ENCODE measurements at regions not wholly inside any gene's neighbourhood (a gene's known extent, or its start where the extent isn't known, plus 50 kb on each side); places are given as distances from the start of the nearest gene placed in this dataset.

- POLR2A ChIA-PET (ENCODE audit: partially characterized antibody), result no interaction called here
- Histone ChIP-seq H3K9ac (replicated peaks in 1 of 4; ENCODE audit: extremely low read depth in 1 of 4, low read depth in 3 of 4, low read length in 3 of 4) (no peak overlapping the region), H3K14ac (ENCODE audit: insufficient read length) (no peak overlapping the region), H3K27ac (ENCODE audit: low read depth, low read length) (no peak overlapping the region), H2BK5ac (ENCODE audit: low read depth, low read length) (no peak overlapping the region), H3K23me2 (ENCODE audit: low read depth, low read length) (no peaks in the 10 kb centered on the region), H4K91ac (replicated peaks; ENCODE audit: insufficient read length, low read length) (no peak overlapping the region), H3K79me1 (ENCODE audit: low read depth, low read length) (no peaks in the 10 kb centered on the region), H3K4me3 (ENCODE audit: extremely low read depth in 1 of 4, insufficient read depth in 2 of 4, low read depth in 3 of 4, low read length in 4 of 4) (no peak overlapping the region), H2BK120ac (replicated peaks; ENCODE audit: low read depth, low read length) (no peak overlapping the region), H3K4me2 (ENCODE audit: insufficient read depth in 1 of 2, low read depth in 2 of 2, low read length in 2 of 2) (no peak overlapping the region), H2BK12ac (ENCODE audit: low read depth, low read length) (no peak overlapping the region), H3K36me3 (ENCODE audit: control insufficient read depth in 2 of 4, insufficient read depth in 4 of 4, low read length in 3 of 4) (no peaks in the 10 kb centered on the region), H2BK20ac (ENCODE audit: low read length) (no peak overlapping the region), H2BK15ac (ENCODE audit: low read length) (no peak overlapping the region), H3K23ac (ENCODE audit: insufficient read length) (no peak overlapping the region), H3K27me3 (replicated peaks in 1 of 4; ENCODE audit: control insufficient read depth in 3 of 4, extremely low read depth in 1 of 4, insufficient read depth in 3 of 4, low read length in 3 of 4) (no peaks in the 10 kb centered on the region), H3K4ac (replicated peaks; ENCODE audit: insufficient read length, low read depth, low read length) (no peak overlapping the region), H3K79me2 (ENCODE audit: control insufficient read depth in 1 of 2, insufficient read depth in 2 of 2, low read length in 2 of 2) (no peaks in the 10 kb centered on the region), H3K56ac (replicated peaks; ENCODE audit: insufficient read length, low read depth, low read length) (no peak overlapping the region), H4K8ac (ENCODE audit: extremely low read depth, insufficient read depth, low read length) (no peak overlapping the region), H4K20me1 (replicated peaks in 1 of 2; ENCODE audit: control insufficient read depth in 1 of 2, insufficient read depth in 2 of 2, low read length in 2 of 2) (no peaks in the 10 kb centered on the region), H4K5ac (ENCODE audit: insufficient read length, low read depth, low read length) (no peak overlapping the region), H2AFZ (ENCODE audit: low read length) (no peak overlapping the region), H3K4me1 (replicated peaks in 1 of 4; ENCODE audit: control insufficient read depth in 3 of 4, insufficient read depth in 4 of 4, low read length in 3 of 4) (0 out of 7 replicates have a peak, but pooled peaks cover 0 to 3% (median 0%) of the 10 kb centered on the region in 4 experiments), H3K18ac (ENCODE audit: extremely low read depth, low read length) (no peak overlapping the region), H3K9me3 (ENCODE audit: insufficient read depth in 2 of 2, low read depth in 1 of 2, low read length in 1 of 2) (no peaks in the 10 kb centered on the region), H2AK5ac (ENCODE audit: low read depth, low read length) (no peak overlapping the region)
- WGBS, 2 experiments (ENCODE audit: extremely low coverage in 1 of 2, insufficient coverage in 1 of 2, insufficient read length in 1 of 2, insufficient replicate concordance in 2 of 2, low coverage in 1 of 2, low lambda C conversion rate in 2 of 2, missing lambda C conversion rate in 1 of 2), result 84% methylated on average over 2 of the region's 2 CpGs; no CpG with 5 or more reads in 1 of the 2 experiments
- TF ChIP-seq MAFK (IDR thresholded peaks at IDR 0.05; ENCODE audit: low read depth, low read length) (peak; percentile 62), ATF2 (IDR thresholded peaks at IDR 0.05; ENCODE audit: low read length) (no peak), ATF3 (IDR thresholded peaks at IDR 0.05; ENCODE audit: insufficient read depth, low read depth, low read length) (no peak), JUN (IDR thresholded peaks at IDR 0.05; ENCODE audit: low read depth, low read length) (no peak), BACH1 (IDR thresholded peaks at IDR 0.05; ENCODE audit: low read length) (no peak), ASH2L (IDR thresholded peaks at IDR 0.05; ENCODE audit: low read length) (no peak)
- CTCF ChIA-PET (ENCODE audit: partially characterized antibody), result no interaction called here
- FAIRE-seq, result no peak
- DNase-seq (ENCODE audit: low read depth in 1 of 2, low spot score in 2 of 2), result no peak
Observed at GRCh38 chr6:19193624-19194023, 643.5 kb upstream of the ID4 start.

Data from H1 (cell line).